ENCODE measurements at regions not wholly inside any gene's neighbourhood (a gene's known extent, or its start where the extent isn't known, plus 50 kb on each side); places are given as distances from the start of the nearest gene placed in this dataset.

DNA sequence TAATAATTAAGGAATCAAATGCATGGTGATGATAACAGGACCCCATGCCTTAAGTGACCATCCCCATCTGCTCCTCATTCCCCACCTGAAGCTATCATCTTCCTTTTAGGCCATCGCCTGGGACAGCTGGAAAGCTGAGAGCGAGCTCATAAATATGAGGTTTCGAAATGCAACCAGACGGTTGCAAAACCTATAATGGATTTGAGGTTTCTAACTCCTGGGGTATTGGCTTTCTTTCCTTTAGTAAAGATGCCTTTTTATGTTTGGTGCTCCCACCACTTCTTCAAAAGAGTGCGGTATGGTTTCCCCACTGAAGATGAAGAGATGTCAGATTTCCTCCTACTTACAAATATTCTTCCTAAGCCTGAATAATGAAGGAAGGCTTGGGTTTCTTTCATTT lies 1589.5 kb upstream of the PIK3C3 start:
- Histone ChIP-seq H3K4me3 (no peak overlapping the region), H3K27me3 (no peaks in the 10 kb centered on the region), H3K36me3 (no peaks in the 10 kb centered on the region), H3K9ac (no peak overlapping the region), H3K9me3 (ENCODE audit: low read depth) (no peaks in the 10 kb centered on the region), H3K79me2 (ENCODE audit: low read depth) (no peaks in the 10 kb centered on the region), H4K20me1 (ENCODE audit: low read depth) (no peaks in the 10 kb centered on the region), H2AFZ (replicated peaks) (no peak overlapping the region), H3K4me2 (no peak overlapping the region), H3K27ac (no peak overlapping the region), H3F3A (ENCODE audit: low read depth) (no peaks in the 10 kb centered on the region), H3K4me1 (no peaks in the 10 kb centered on the region)
- Mint-ChIP-seq H3K4me3 (no peak overlapping the region), H3K4me1 (peaks cover 2% of the 10 kb centered on the region), H3K27me3 (ENCODE audit: insufficient read depth, low read depth) (no peaks in the 10 kb centered on the region), H3K9me3 (no peaks in the 10 kb centered on the region), H3K27ac (no peak overlapping the region), H3K36me3 (no peaks in the 10 kb centered on the region)
- TF ChIP-seq, protein P1, sequence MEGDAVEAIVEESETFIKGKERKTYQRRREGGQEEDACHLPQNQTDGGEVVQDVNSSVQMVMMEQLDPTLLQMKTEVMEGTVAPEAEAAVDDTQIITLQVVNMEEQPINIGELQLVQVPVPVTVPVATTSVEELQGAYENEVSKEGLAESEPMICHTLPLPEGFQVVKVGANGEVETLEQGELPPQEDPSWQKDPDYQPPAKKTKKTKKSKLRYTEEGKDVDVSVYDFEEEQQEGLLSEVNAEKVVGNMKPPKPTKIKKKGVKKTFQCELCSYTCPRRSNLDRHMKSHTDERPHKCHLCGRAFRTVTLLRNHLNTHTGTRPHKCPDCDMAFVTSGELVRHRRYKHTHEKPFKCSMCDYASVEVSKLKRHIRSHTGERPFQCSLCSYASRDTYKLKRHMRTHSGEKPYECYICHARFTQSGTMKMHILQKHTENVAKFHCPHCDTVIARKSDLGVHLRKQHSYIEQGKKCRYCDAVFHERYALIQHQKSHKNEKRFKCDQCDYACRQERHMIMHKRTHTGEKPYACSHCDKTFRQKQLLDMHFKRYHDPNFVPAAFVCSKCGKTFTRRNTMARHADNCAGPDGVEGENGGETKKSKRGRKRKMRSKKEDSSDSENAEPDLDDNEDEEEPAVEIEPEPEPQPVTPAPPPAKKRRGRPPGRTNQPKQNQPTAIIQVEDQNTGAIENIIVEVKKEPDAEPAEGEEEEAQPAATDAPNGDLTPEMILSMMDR (IDR thresholded peaks at IDR 0.05), result no peak
- TF ChIP-seq EZH2 (IDR thresholded peaks at IDR 0.05), result no peak
- no peak for TF ChIP-seq EZH2phosphoT487 (IDR thresholded peaks at IDR 0.05)
- no peak for DNase-seq (ENCODE audit: low spot score)

- Histone ChIP-seq H3K4me1 (no peaks in the 10 kb centered on the region), H4K20me1 (ENCODE audit: low read depth) (no peaks in the 10 kb centered on the region), H3K27ac (no peak overlapping the region), H3K4me2 (no peak overlapping the region), H2AFZ (replicated peaks) (no peak overlapping the region), H3K9ac (no peak overlapping the region), H3K36me3 (no peaks in the 10 kb centered on the region), H3F3A (ENCODE audit: low read depth) (no peaks in the 10 kb centered on the region), H3K27me3 (no peaks in the 10 kb centered on the region), H3K79me2 (ENCODE audit: low read depth) (no peaks in the 10 kb centered on the region), H3K4me3 (no peak overlapping the region), H3K9me3 (ENCODE audit: low read depth) (no peaks in the 10 kb centered on the region)
- H3K4me1 Mint-ChIP-seq, result peaks cover 3% of the 10 kb centered on the region
- TF ChIP-seq EZH2phosphoT487 (IDR thresholded peaks at IDR 0.05), result no peak
- TF ChIP-seq, protein P1 (IDR thresholded peaks at IDR 0.05), result no peak
- no peaks in the 10 kb centered on the region for H3K36me3 Mint-ChIP-seq
- DNase-seq (ENCODE audit: low spot score), result no peak
- H3K4me3 Mint-ChIP-seq, result no peak overlapping the region
- H3K27me3 Mint-ChIP-seq (ENCODE audit: insufficient read depth, low read depth), result peaks cover 3% of the 10 kb centered on the region
- no peaks in the 10 kb centered on the region for H3K9me3 Mint-ChIP-seq
- H3K27ac Mint-ChIP-seq, result no peak overlapping the region
These were observed 1594.5 kb upstream of the PIK3C3 start for GRCh38 chr18:40360558-40360957.

DNA sequence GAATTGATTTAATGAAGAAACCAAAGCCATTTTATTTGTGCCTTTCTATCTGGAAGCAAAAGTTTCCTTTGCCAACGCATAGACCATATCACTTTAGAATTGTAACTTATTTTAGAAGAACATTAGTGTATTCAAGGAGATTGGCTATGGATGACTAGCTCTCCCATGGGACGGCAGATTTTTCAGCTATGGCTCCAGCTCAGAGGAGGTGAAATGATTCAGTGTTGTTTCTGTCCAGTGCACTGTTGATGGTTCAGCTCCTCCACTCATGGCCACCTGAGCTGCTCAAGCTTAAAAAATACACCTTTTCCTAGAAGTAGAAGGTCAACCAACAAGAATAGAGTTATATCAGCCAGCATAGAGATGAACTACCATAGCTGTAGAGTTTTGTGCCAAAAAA lies 1597.5 kb upstream of the PIK3C3 start:
- Histone ChIP-seq H3K9ac (no peak overlapping the region), H3K4me2 (no peak overlapping the region), H3K36me3 (no peaks in the 10 kb centered on the region), H3K27me3 (no peaks in the 10 kb centered on the region), H3K4me1 (no peaks in the 10 kb centered on the region), H3K27ac (no peak overlapping the region), H3K9me3 (ENCODE audit: low read depth) (no peaks in the 10 kb centered on the region), H2AFZ (replicated peaks) (no peak overlapping the region), H3K4me3 (no peak overlapping the region), H3F3A (ENCODE audit: low read depth) (no peaks in the 10 kb centered on the region), H4K20me1 (ENCODE audit: low read depth) (no peaks in the 10 kb centered on the region), H3K79me2 (ENCODE audit: low read depth) (no peaks in the 10 kb centered on the region)
- H3K9me3 Mint-ChIP-seq, result no peaks in the 10 kb centered on the region
- no peak overlapping the region for H3K27ac Mint-ChIP-seq
- TF ChIP-seq EZH2phosphoT487 (IDR thresholded peaks at IDR 0.05) (no peak), EZH2 (IDR thresholded peaks at IDR 0.05) (no peak)
- TF ChIP-seq, protein P1 (IDR thresholded peaks at IDR 0.05), result no peak
- H3K4me1 Mint-ChIP-seq, result peaks cover 3% of the 10 kb centered on the region
- peaks cover 3% of the 10 kb centered on the region for H3K27me3 Mint-ChIP-seq (ENCODE audit: insufficient read depth, low read depth)
- H3K36me3 Mint-ChIP-seq, result no peaks in the 10 kb centered on the region
- no peak overlapping the region for H3K4me3 Mint-ChIP-seq
- no peak for DNase-seq (ENCODE audit: low spot score)

DNA sequence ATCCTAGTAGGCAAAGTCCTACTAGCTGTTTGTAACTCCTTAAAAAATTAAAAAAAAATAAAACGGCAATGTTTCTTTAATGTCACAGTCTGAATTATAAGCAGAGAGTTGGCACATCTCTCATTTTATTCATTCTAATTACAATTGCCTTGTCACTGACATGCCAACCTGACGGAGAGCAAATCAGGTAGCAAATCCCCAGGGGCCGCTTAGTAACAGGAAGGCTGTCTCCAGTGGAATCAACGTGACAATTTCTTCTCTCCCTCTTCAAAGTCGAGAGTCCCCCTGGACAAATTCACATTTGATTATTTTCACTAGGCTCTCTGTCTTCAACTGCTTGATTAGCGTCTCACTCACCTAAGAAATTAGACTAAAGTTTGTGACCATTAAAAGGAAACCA lies 1598.9 kb upstream of the PIK3C3 start:
- Histone ChIP-seq H3K9me3 (ENCODE audit: low read depth) (no peaks in the 10 kb centered on the region), H3K9ac (no peak overlapping the region), H3F3A (ENCODE audit: low read depth) (no peaks in the 10 kb centered on the region), H3K27me3 (no peaks in the 10 kb centered on the region), H3K4me1 (no peaks in the 10 kb centered on the region), H3K4me3 (no peak overlapping the region), H2AFZ (replicated peaks) (no peak overlapping the region), H3K79me2 (ENCODE audit: low read depth) (no peaks in the 10 kb centered on the region), H4K20me1 (ENCODE audit: low read depth) (no peaks in the 10 kb centered on the region), H3K36me3 (no peaks in the 10 kb centered on the region), H3K27ac (no peak overlapping the region), H3K4me2 (no peak overlapping the region)
- DNase-seq (ENCODE audit: low spot score), result no peak
- H3K9me3 Mint-ChIP-seq, result no peaks in the 10 kb centered on the region
- no peaks in the 10 kb centered on the region for H3K36me3 Mint-ChIP-seq
- no peak overlapping the region for H3K4me3 Mint-ChIP-seq
- peaks cover 3% of the 10 kb centered on the region for H3K4me1 Mint-ChIP-seq
- TF ChIP-seq EZH2phosphoT487 (IDR thresholded peaks at IDR 0.05), result no peak
- TF ChIP-seq, protein P1 (IDR thresholded peaks at IDR 0.05), result no peak
- no peak for TF ChIP-seq EZH2 (IDR thresholded peaks at IDR 0.05)
- H3K27me3 Mint-ChIP-seq (ENCODE audit: insufficient read depth, low read depth), result peaks cover 3% of the 10 kb centered on the region
- no peak overlapping the region for H3K27ac Mint-ChIP-seq
